Naive thymus-derived CD4-positive, alpha-beta T cell (primary cell): ENCODE measurements at regions not wholly inside any gene's neighbourhood (a gene's known extent, or its start where the extent isn't known, plus 50 kb on each side); places are given as distances from the start of the nearest gene placed in this dataset.
"Not testable (repeated sequence)": the region's sequence is repeated elsewhere in the genome, so short reads cannot be mapped to it uniquely, and the experiment has no call there.

ENCODE experiments used
- ATAC-seq: fragments of 150-1000 bp; cut with Tn5 transposase; 2 replicates; pipeline ENCODE4 v1.10.0; 2021; ENCODE audit warnings: mild to moderate bottlenecking, moderate library complexity
- CTCF ChIA-PET: fragments of 350-600 bp; sonication (Branson Sonifier 250); formaldehyde crosslinking; loops from one replicate; lab custom pipeline; 2021; ENCODE audit warnings: antibody characterized with exemption; lab: Charles Lee
- POLR2A ChIA-PET: fragments of 350-600 bp; sonication (Branson Sonifier 250); formaldehyde crosslinking; loops from one replicate; lab custom pipeline; 2021; ENCODE audit warnings: antibody characterized with exemption, inconsistent platforms; lab: Charles Lee
- DNase-seq, 9 donors: peaks; one replicate each; pipeline versions ENCODE4 v3.0.0 to v3.0.0-alpha.2; 2020 to 2022; ENCODE audit warnings: mixed read lengths in 1 of 9
- H3K27ac ChIP-seq: one replicate; pipeline ENCODE4 v1.7.0; 2013; ENCODE audit warnings: mild to moderate bottlenecking, low read depth, low read length, moderate library complexity
- H3K27me3 ChIP-seq, 2 donors: one replicate each; pipeline ENCODE4 v1.7.0; 2013; ENCODE audit warnings: low read length in 2 of 2, mild to moderate bottlenecking in 2 of 2, moderate library complexity in 2 of 2; ENCODE audit not compliant: control insufficient read depth in 2 of 2, insufficient read depth in 2 of 2
- H3K36me3 ChIP-seq, 3 experiments: 1 replicate in 2 of 3; 2 replicates in 1 of 3; pipeline ENCODE4 v1.7.0; 2013; ENCODE audit warnings: low read length in 3 of 3, mild to moderate bottlenecking in 3 of 3, moderate library complexity in 1 of 3; ENCODE audit not compliant: insufficient read depth in 3 of 3, control insufficient read depth in 2 of 3
- H3K4me1 ChIP-seq, 2 donors: one replicate each; pipeline ENCODE4 v1.7.0; 2013; ENCODE audit warnings: low read length in 2 of 2, mild to moderate bottlenecking in 2 of 2, moderate library complexity in 1 of 2; ENCODE audit not compliant: control insufficient read depth in 2 of 2, insufficient read depth in 2 of 2
- H3K4me3 ChIP-seq: 2 replicates; pipeline ENCODE4 v1.7.0; 2013; ENCODE audit warnings: mild to moderate bottlenecking, low read length
- H3K9me3 ChIP-seq, 3 experiments: 1 replicate in 2 of 3; 2 replicates in 1 of 3; pipeline ENCODE4 v1.7.0; 2013; ENCODE audit warnings: low read length in 3 of 3; ENCODE audit not compliant: control insufficient read depth in 2 of 3
- H3K27ac Mint-ChIP-seq, 9 donors: one replicate each; pipeline ENCODE4 v1.8.0; 2020 to 2022; ENCODE audit warnings: mixed read lengths in 9 of 9, mild to moderate bottlenecking in 8 of 9, moderate library complexity in 5 of 9, inconsistent platforms in 2 of 9
- H3K27me3 Mint-ChIP-seq, 5 donors: one replicate each; pipeline ENCODE4 v1.8.0; 2021 to 2022; ENCODE audit warnings: mixed read lengths in 5 of 5, mild to moderate bottlenecking in 1 of 5
- H3K36me3 Mint-ChIP-seq, 5 donors: one replicate each; pipeline ENCODE4 v1.8.0; 2020 to 2022; ENCODE audit warnings: mixed read lengths in 5 of 5, mild to moderate bottlenecking in 3 of 5, inconsistent platforms in 1 of 5
- H3K4me1 Mint-ChIP-seq, 7 donors: one replicate each; pipeline ENCODE4 v1.8.0; 2020 to 2022; ENCODE audit warnings: mixed read lengths in 7 of 7, mild to moderate bottlenecking in 3 of 7, inconsistent platforms in 1 of 7
- H3K4me3 Mint-ChIP-seq, 10 donors: one replicate each; pipeline ENCODE4 v1.8.0; 2020 to 2022; ENCODE audit warnings: mild to moderate bottlenecking in 10 of 10, mixed read lengths in 10 of 10, moderate library complexity in 6 of 10, inconsistent platforms in 2 of 10
- H3K9me3 Mint-ChIP-seq, 11 donors: one replicate each; pipeline ENCODE4 v1.8.0; 2020 to 2022; ENCODE audit warnings: mixed read lengths in 11 of 11, mild to moderate bottlenecking in 4 of 11, inconsistent platforms in 1 of 11, moderate library complexity in 1 of 11
- intact Hi-C, 2 donors: fragments of 100-400 bp; cut with micrococcal nuclease; formaldehyde crosslinking; loops; one replicate each; pipeline ENCODE4 v1.15.1; 2023

- Mint-ChIP-seq H3K27ac (no peak overlapping the region), H3K9me3 (peaks cover 0 to 3% (median 0%) of the 10 kb centered on the region in 11 donors), H3K4me3 (no peak overlapping the region), H3K4me1 (no peaks in the 10 kb centered on the region), H3K27me3 (no peaks in the 10 kb centered on the region), H3K36me3 (no peaks in the 10 kb centered on the region)
- Histone ChIP-seq H3K4me3 (no peak overlapping the region), H3K4me1 (no peaks in the 10 kb centered on the region), H3K27ac (no peak overlapping the region), H3K27me3 (no peaks in the 10 kb centered on the region), H3K36me3 (no peaks in the 10 kb centered on the region), H3K9me3 (no peaks in the 10 kb centered on the region)
- ChIA-PET POLR2A (no interaction called here), CTCF (no interaction called here)
- ATAC-seq (no peak), DNase-seq (no peak)
- intact Hi-C loops, result no loop called here
Observed at GRCh38 chr5:106392766-106393165, 1278.0 kb downstream of the EFNA5 start.

GRCh38 chr5:106387767-106388166 lies 1283.0 kb downstream of the EFNA5 start:
- DNase-seq, H3K9me3 ChIP-seq, H3K4me1 ChIP-seq, H3K4me3 Mint-ChIP-seq, H3K9me3 Mint-ChIP-seq, H3K36me3 Mint-ChIP-seq, intact Hi-C loops, H3K36me3 ChIP-seq, H3K27me3 ChIP-seq, H3K27me3 Mint-ChIP-seq, H3K4me1 Mint-ChIP-seq, ATAC-seq, H3K4me3 ChIP-seq, H3K27ac Mint-ChIP-seq, H3K27ac ChIP-seq, CTCF ChIA-PET, POLR2A ChIA-PET: not testable (repeated sequence)

- Histone ChIP-seq H3K36me3 (no peaks in the 10 kb centered on the region), H3K4me1 (no peaks in the 10 kb centered on the region), H3K9me3 (no peaks in the 10 kb centered on the region), H3K27ac (no peak overlapping the region), H3K4me3 (no peak overlapping the region), H3K27me3 (no peaks in the 10 kb centered on the region)
- ChIA-PET POLR2A (no interaction called here), CTCF (no interaction called here)
- Mint-ChIP-seq H3K27me3 (no peaks in the 10 kb centered on the region), H3K4me3 (no peak overlapping the region), H3K9me3 (peaks cover 0 to 6% (median 0%) of the 10 kb centered on the region in 11 donors), H3K36me3 (no peaks in the 10 kb centered on the region), H3K27ac (no peak overlapping the region), H3K4me1 (no peaks in the 10 kb centered on the region)
- intact Hi-C loops, result no loop called here
- DNase-seq (no peak), ATAC-seq (no peak)
Observed at GRCh38 chr5:106386287-106386686, 1284.5 kb downstream of the EFNA5 start.

- H3K9me3 Mint-ChIP-seq, result peaks cover 0 to 7% (median 0%) of the 10 kb centered on the region in 11 donors
- Histone ChIP-seq H3K4me3 (no peak overlapping the region), H3K27ac (no peak overlapping the region), H3K36me3 (no peaks in the 10 kb centered on the region), H3K27me3 (no peaks in the 10 kb centered on the region), H3K4me1 (no peaks in the 10 kb centered on the region), H3K9me3 (no peaks in the 10 kb centered on the region)
- POLR2A ChIA-PET, result no interaction called here
- no peak overlapping the region for H3K27ac Mint-ChIP-seq
- no peaks in the 10 kb centered on the region for H3K27me3 Mint-ChIP-seq
- ATAC-seq, result no peak
- H3K4me1 Mint-ChIP-seq, result no peaks in the 10 kb centered on the region
- CTCF ChIA-PET, result no interaction called here
- no peaks in the 10 kb centered on the region for H3K36me3 Mint-ChIP-seq
- DNase-seq, result no peak
- no peak overlapping the region for H3K4me3 Mint-ChIP-seq
- intact Hi-C loops, result no loop called here
Observed at GRCh38 chr5:106380736-106381135, 1290.0 kb downstream of the EFNA5 start.

GRCh38 chr5:106376522-106376921 lies 1294.2 kb downstream of the EFNA5 start:
- Histone ChIP-seq H3K36me3 (no peaks in the 10 kb centered on the region), H3K4me3 (no peak overlapping the region), H3K9me3 (no peaks in the 10 kb centered on the region), H3K4me1 (no peaks in the 10 kb centered on the region), H3K27me3 (no peaks in the 10 kb centered on the region), H3K27ac (no peak overlapping the region)
- no peaks in the 10 kb centered on the region for H3K4me1 Mint-ChIP-seq
- no peak for ATAC-seq
- H3K4me3 Mint-ChIP-seq, result no peak overlapping the region
- H3K9me3 Mint-ChIP-seq, result peaks cover 0 to 12% (median 1%) of the 10 kb centered on the region in 11 donors
- intact Hi-C loops, result no loop called here
- ChIA-PET POLR2A (no interaction called here), CTCF (no interaction called here)
- no peak for DNase-seq
- no peaks in the 10 kb centered on the region for H3K36me3 Mint-ChIP-seq
- no peak overlapping the region for H3K27ac Mint-ChIP-seq
- H3K27me3 Mint-ChIP-seq, result no peaks in the 10 kb centered on the region

- no peak for ATAC-seq
- intact Hi-C loops, result no loop called here
- H3K9me3 Mint-ChIP-seq, result peaks cover 0 to 19% (median 4%) of the 10 kb centered on the region in 11 donors
- POLR2A ChIA-PET, result no interaction called here
- Histone ChIP-seq H3K27ac (no peak overlapping the region), H3K4me3 (no peak overlapping the region), H3K9me3 (no peaks in the 10 kb centered on the region), H3K27me3 (no peaks in the 10 kb centered on the region), H3K36me3 (no peaks in the 10 kb centered on the region), H3K4me1 (no peaks in the 10 kb centered on the region)
- no peaks in the 10 kb centered on the region for H3K4me1 Mint-ChIP-seq
- H3K27ac Mint-ChIP-seq, result no peak overlapping the region
- CTCF ChIA-PET, result no interaction called here
- no peaks in the 10 kb centered on the region for H3K36me3 Mint-ChIP-seq
- H3K4me3 Mint-ChIP-seq, result no peak overlapping the region
- no peak for DNase-seq
- no peaks in the 10 kb centered on the region for H3K27me3 Mint-ChIP-seq
Observed at GRCh38 chr5:106374956-106375355, 1295.8 kb downstream of the EFNA5 start.

GRCh38 chr5:106368021-106368420 lies 1302.7 kb downstream of the EFNA5 start:
- intact Hi-C loops, result no loop called here
- no peaks in the 10 kb centered on the region for H3K4me1 Mint-ChIP-seq
- H3K9me3 Mint-ChIP-seq, result peaks cover 0 to 13% (median 6%) of the 10 kb centered on the region in 11 donors

More at GRCh38 chr5:106368021-106368420, 1302.7 kb downstream of the EFNA5 start:
- H3K27me3 Mint-ChIP-seq, result no peaks in the 10 kb centered on the region
- Histone ChIP-seq H3K36me3 (no peaks in the 10 kb centered on the region), H3K27me3 (no peaks in the 10 kb centered on the region), H3K4me3 (no peak overlapping the region), H3K4me1 (no peaks in the 10 kb centered on the region), H3K9me3 (no peaks in the 10 kb centered on the region), H3K27ac (no peak overlapping the region)
- POLR2A ChIA-PET, result no interaction called here
- DNase-seq, result no peak
- ATAC-seq, result no peak
- no peak overlapping the region for H3K4me3 Mint-ChIP-seq
- no peaks in the 10 kb centered on the region for H3K36me3 Mint-ChIP-seq
- CTCF ChIA-PET, result no interaction called here
- H3K27ac Mint-ChIP-seq, result no peak overlapping the region
